DND-41 (cell line): ENCODE measurements at regions not wholly inside any gene's neighbourhood (a gene's known extent, or its start where the extent isn't known, plus 50 kb on each side); places are given as distances from the start of the nearest gene placed in this dataset.

Source experiments
- ATAC-seq: fragments of 200-7000 bp; cut with Tn5 transposase; 3 replicates; pipeline ENCODE4 v1.9.1; 2021; ENCODE audit warnings: low read depth; ENCODE audit not compliant: insufficient read depth
- DNase-seq: peaks from one replicate; pipeline ENCODE4 v3.0.0-alpha.2; 2020
- H2AFZ ChIP-seq: 2 replicates; pipeline ENCODE4 v1.6.0; 2012; ENCODE audit warnings: low read depth, low read length
- H3K27ac ChIP-seq: 2 replicates; pipeline ENCODE4 v1.5.1; 2012; ENCODE audit warnings: low read length, inconsistent platforms
- H3K27me3 ChIP-seq: fragments of 200-600 bp; sonication (generic); 2 replicates; pipeline ENCODE4 v1.6.0; 2012; ENCODE audit warnings: low read length, mild to moderate bottlenecking, inconsistent platforms; ENCODE audit not compliant: insufficient read depth, poor library complexity
- H3K36me3 ChIP-seq: 2 replicates; pipeline ENCODE4 v1.5.1; 2012; ENCODE audit warnings: low read length, inconsistent platforms; ENCODE audit not compliant: insufficient read depth
- H3K4me1 ChIP-seq: 2 replicates; pipeline ENCODE4 v1.5.1; 2012; ENCODE audit warnings: mild to moderate bottlenecking, low read length; ENCODE audit not compliant: insufficient read depth
- H3K4me2 ChIP-seq: 2 replicates; pipeline ENCODE4 v1.6.0; 2012; ENCODE audit warnings: mild to moderate bottlenecking, moderate library complexity, low read length, inconsistent platforms; ENCODE audit not compliant: insufficient read depth
- H3K4me3 ChIP-seq, 2 experiments: fragments of 200-600 bp in 1 of 2; shearing (Covaris generic) in 1 of 2; 2 replicates each; pipeline ENCODE4 v1.5.1; 2012 to 2016; ENCODE audit warnings: inconsistent platforms in 2 of 2, low read length in 2 of 2, mild to moderate bottlenecking in 2 of 2, low read depth in 1 of 2, moderate library complexity in 1 of 2
- H3K79me2 ChIP-seq: 2 replicates; pipeline ENCODE4 v1.6.0; 2012; ENCODE audit warnings: low read length, inconsistent platforms; ENCODE audit not compliant: insufficient read depth
- H3K9ac ChIP-seq: 2 replicates; pipeline ENCODE4 v1.6.0; 2012; ENCODE audit warnings: low read depth, mild to moderate bottlenecking, inconsistent platforms, low read length, moderate library complexity
- H3K9me3 ChIP-seq: 2 replicates; pipeline ENCODE4 v1.5.1; 2012; ENCODE audit warnings: low read length, moderate library complexity, mild to moderate bottlenecking, inconsistent platforms; ENCODE audit not compliant: insufficient read depth, severe bottlenecking
- H4K20me1 ChIP-seq: 2 replicates; pipeline ENCODE4 v1.6.0; 2012; ENCODE audit warnings: low read length; ENCODE audit not compliant: insufficient read depth
- CTCF ChIP-seq: IDR thresholded peaks from 2 replicates; pipeline ENCODE4 v1.5.1; 2012; ENCODE audit warnings: borderline replicate concordance, low read length, moderate library complexity, mild to moderate bottlenecking; ENCODE audit not compliant: poor library complexity, severe bottlenecking; ENCODE audit errors: extremely low read depth
- EZH2 ChIP-seq: IDR thresholded peaks from 3 replicates; pipeline ENCODE4 v1.6.1; 2012; ENCODE audit warnings: borderline replicate concordance, low read depth, mild to moderate bottlenecking, moderate library complexity, low read length, inconsistent platforms; ENCODE audit not compliant: severe bottlenecking

- Histone ChIP-seq H3K4me3 (no peak overlapping the region), H3K79me2 (no peaks in the 10 kb centered on the region), H3K27me3 (no peaks in the 10 kb centered on the region), H3K4me2 (no peak overlapping the region), H2AFZ (no peak overlapping the region), H4K20me1 (no peaks in the 10 kb centered on the region), H3K27ac (no peak overlapping the region), H3K36me3 (no peaks in the 10 kb centered on the region), H3K9ac (no peak overlapping the region), H3K9me3 (no peaks in the 10 kb centered on the region), H3K4me1 (no peaks in the 10 kb centered on the region)
- no peak for TF ChIP-seq EZH2
- TF ChIP-seq CTCF: no peak
- DNase-seq: no peak
- no peak for ATAC-seq
These were observed 68.6 kb upstream of the PLEKHG7 start for GRCh38 chr12:92634202-92634601.

GRCh38 chr12:92630968-92631367 lies 71.8 kb upstream of the PLEKHG7 start:
- Histone ChIP-seq H3K9ac (no peak overlapping the region), H3K4me1 (no peaks in the 10 kb centered on the region), H3K4me3 (no peak overlapping the region), H3K9me3 (no peaks in the 10 kb centered on the region), H3K36me3 (no peaks in the 10 kb centered on the region), H3K27me3 (no peaks in the 10 kb centered on the region), H3K79me2 (no peaks in the 10 kb centered on the region), H3K27ac (no peak overlapping the region), H3K4me2 (no peak overlapping the region), H4K20me1 (no peaks in the 10 kb centered on the region), H2AFZ (no peak overlapping the region)
- DNase-seq (no peak), ATAC-seq (no peak)
- TF ChIP-seq CTCF (no peak), EZH2 (no peak)

GRCh38 chr12:92629349-92630065 lies 73.3 kb upstream of the PLEKHG7 start:
- no peaks in the 10 kb centered on the region for H3K36me3 ChIP-seq
- DNase-seq (no peak), ATAC-seq (0 out of 3 replicates have a peak, but pooled peaks have one; percentile 24)
- no peak overlapping the region for H3K4me3 ChIP-seq
- H3K27me3 ChIP-seq: no peaks in the 10 kb centered on the region
- H4K20me1 ChIP-seq: no peaks in the 10 kb centered on the region
- no peak overlapping the region for H3K4me2 ChIP-seq
- H3K27ac ChIP-seq: no peak overlapping the region
- H2AFZ ChIP-seq: no peak overlapping the region
- H3K9ac ChIP-seq: no peak overlapping the region
- H3K9me3 ChIP-seq: no peaks in the 10 kb centered on the region
- no peaks in the 10 kb centered on the region for H3K79me2 ChIP-seq
- no peaks in the 10 kb centered on the region for H3K4me1 ChIP-seq
- TF ChIP-seq EZH2 (no peak), CTCF (no peak)

- DNase-seq (no peak), ATAC-seq (no peak)
- H3K27me3 ChIP-seq: no peaks in the 10 kb centered on the region
- H3K79me2 ChIP-seq: no peaks in the 10 kb centered on the region
- no peaks in the 10 kb centered on the region for H3K9me3 ChIP-seq
- H3K9ac ChIP-seq: no peak overlapping the region
- no peak overlapping the region for H3K27ac ChIP-seq
- no peaks in the 10 kb centered on the region for H4K20me1 ChIP-seq
- H3K36me3 ChIP-seq: no peaks in the 10 kb centered on the region
- H3K4me1 ChIP-seq: no peaks in the 10 kb centered on the region
- no peak overlapping the region for H2AFZ ChIP-seq
- TF ChIP-seq EZH2 (no peak), CTCF (no peak)
- H3K4me3 ChIP-seq: no peak overlapping the region
- no peak overlapping the region for H3K4me2 ChIP-seq
These were observed 74.3 kb upstream of the PLEKHG7 start for GRCh38 chr12:92628476-92628875.
